ENCODE measurements at regions not wholly inside any gene's neighbourhood (a gene's known extent, or its start where the extent isn't known, plus 50 kb on each side); places are given as distances from the start of the nearest gene placed in this dataset.
"Not testable (repeated sequence)": the region's sequence is repeated elsewhere in the genome, so short reads cannot be mapped to it uniquely, and the experiment has no call there.

- not testable (repeated sequence) for DNase-seq (ENCODE audit: low spot score)
Observed at GRCh38 chr10:76815505-76815904, 822.1 kb downstream of the KCNMA1 start.

- DNase-seq (ENCODE audit: low spot score), result no peak
Observed at GRCh38 chr10:76811430-76811829, 826.2 kb downstream of the KCNMA1 start.

- no peak for DNase-seq (ENCODE audit: low spot score)
Observed at GRCh38 chr10:76788452-76788811, 849.2 kb downstream of the KCNMA1 start.

DNA sequence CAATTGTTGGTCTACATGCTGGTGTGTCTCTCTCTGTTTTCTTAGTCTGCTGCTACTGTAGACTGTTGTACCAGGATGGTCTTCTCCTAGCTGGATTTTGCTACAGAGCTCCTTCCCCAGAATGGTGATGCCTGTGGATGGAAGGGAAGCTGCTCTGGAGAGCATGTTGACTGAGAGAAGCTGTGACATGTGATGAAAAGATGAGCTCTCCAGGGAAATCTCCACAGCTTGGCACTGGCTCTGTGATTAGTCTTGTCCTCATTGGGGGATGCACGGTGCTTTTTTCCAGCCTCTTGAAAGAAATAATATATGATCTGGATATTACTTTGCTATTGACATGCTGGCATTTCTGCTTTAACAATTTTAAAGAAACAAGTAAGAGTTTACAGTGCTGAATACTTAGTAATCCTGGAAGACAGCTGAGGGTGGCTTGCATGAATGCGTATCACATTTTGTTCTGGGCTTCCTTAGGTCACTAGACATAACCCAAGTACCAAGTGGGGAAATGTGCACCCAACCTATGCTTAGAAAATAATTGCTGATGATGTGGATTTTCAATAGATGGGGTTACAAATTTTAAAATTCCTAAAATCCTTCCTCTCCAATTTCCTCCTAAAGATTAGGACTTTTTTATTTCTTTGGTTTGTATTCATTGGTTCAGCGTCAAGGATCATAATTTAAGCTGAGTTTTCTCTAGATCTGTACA lies 849.7 kb downstream of the KCNMA1 start:
- no peak for DNase-seq (ENCODE audit: low spot score)

GRCh38 chr10:76786504-76787072 lies 851.0 kb downstream of the KCNMA1 start:
- no peak for DNase-seq (ENCODE audit: low spot score)

DNA sequence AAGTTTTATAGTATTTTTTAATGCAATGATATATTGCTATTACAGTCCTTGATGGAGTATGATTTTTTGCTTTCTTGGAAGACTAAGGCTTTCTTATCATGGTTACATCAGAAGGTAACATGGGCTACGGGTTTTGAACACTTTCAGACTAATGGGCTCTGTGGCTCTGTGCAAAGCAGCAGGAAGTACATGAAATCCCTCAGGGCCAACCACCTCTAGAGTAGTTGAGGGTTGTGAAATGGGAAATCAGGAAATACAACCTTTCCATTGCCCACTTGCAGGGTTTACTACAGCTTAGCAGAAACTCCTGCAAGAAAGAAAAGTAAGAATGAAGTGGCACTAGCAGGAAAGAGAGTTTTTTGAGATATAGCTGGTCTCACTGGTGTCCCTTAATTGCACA lies 853.5 kb downstream of the KCNMA1 start:
- no peak for DNase-seq (ENCODE audit: low spot score)

GRCh38 chr10:76779796-76780301 lies 857.8 kb downstream of the KCNMA1 start:
- no peak for DNase-seq (ENCODE audit: low spot score)

GRCh38 chr10:76778914-76779795 lies 858.5 kb downstream of the KCNMA1 start:
- DNase-seq (ENCODE audit: low spot score), result peak; percentile 13

DNA sequence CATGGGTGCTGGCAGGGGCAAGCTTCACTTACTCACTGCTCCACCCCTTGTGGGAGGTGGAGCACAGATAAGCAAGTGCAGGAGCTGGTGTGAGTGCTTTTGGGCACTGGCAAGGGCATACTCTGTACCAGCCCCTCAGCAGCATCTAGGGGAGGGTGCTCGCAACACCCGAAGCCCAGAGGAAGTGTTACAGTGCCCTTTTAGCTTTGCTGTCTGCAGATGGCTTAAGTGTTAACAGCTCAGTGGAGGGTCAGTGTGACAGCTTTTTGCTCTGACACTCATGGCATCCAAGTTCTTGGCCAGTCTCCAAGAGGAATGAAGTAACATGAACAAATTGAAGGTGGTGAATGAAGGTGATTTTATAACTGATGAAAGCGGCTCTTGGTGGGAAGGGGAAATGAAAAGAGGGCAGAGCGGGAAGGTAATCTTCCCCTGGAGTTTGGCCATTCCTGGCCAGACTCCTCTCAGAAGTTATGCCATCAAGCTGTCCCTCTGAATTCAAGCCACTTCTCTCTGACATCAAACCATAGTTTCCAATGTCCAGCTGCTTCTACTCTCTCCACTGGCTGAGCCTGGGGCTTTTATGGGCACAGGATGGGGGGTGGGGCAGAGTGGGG lies 862.5 kb downstream of the KCNMA1 start:
- DNase-seq (ENCODE audit: low spot score), result no peak

DNA sequence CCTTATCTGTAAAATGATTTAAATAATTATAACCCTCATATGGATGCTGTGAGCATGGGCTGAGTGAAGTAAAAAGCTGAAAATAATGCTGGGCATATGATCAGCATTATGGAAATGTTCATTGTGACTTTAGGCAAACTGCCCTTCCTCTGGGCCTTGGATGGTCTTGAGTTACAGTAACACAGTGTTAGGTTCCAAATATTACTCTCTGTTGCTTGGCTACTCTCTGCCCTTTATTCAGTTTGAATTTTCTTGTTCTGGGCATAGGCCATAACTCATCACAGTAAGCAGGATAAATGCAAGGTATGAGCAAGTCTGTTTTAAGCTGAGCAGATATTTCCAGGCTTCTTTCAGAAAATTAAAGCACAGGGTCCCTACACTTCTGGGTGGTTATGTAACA lies 868.0 kb downstream of the KCNMA1 start:
- no peak for DNase-seq (ENCODE audit: low spot score)

DNA sequence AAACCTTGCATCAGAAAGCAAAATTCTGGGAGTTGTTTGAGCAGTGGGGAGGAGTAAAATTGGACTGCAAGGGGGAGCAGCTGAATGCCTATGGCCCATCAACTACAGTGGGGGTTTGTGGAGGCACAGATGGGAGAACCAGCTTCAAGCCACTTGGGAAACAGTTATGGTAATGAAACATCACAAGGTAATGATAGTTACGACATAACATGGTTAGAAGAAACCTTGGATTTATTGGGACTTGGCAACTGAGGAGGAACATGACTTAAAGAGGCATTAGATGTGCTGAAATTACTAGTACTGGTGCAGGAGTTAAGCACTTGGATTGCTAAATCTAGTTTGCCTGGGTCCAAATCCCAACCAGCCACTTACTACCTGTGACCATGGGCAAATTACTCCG lies 868.4 kb downstream of the KCNMA1 start:
- DNase-seq (ENCODE audit: low spot score), result no peak

- no peak for DNase-seq (ENCODE audit: low spot score)
Observed at GRCh38 chr10:76766682-76767081, 870.9 kb downstream of the KCNMA1 start.

DNA sequence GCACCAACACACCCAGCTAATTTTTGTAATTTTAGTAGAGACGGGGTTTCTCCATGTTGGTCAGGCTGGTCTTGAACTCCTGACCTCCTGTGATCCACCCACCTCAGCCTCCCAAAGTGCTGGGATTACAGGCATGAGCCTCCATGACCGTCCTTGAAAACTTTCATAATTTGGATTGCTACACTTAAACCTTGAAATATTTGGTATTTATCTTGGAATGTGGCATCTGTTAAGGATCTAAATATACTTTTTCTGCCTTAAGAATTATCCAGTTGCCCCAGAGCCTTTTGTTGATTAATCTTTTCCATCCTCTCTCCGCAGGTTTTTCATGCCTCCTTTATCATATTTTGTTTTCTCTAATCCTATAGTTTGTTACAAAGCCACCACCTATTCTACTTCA lies 872.7 kb downstream of the KCNMA1 start:
- DNase-seq (ENCODE audit: low spot score), result not testable (repeated sequence)

- DNase-seq (ENCODE audit: low spot score), result no peak
Observed at GRCh38 chr10:76764177-76764576, 873.4 kb downstream of the KCNMA1 start.

DNA sequence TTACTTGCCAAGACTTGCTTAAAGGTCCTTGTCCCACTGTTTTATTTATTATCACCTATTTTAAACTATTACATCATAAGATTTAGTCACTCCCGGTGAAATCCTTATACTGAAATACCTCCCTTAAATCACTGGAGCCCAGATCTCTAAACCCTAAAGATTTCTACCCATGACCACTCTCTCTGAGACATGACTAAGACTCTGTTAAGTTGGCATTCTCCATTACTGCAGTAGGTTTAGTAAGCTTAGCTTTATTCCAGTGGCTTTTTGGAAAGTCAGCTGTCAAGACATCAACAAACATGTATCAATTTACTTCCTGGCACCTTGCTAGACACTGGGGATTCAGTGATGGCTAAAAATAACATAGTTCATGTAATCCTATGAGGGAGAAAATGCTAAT lies 874.2 kb downstream of the KCNMA1 start:
- DNase-seq (ENCODE audit: low spot score), result no peak

DNA sequence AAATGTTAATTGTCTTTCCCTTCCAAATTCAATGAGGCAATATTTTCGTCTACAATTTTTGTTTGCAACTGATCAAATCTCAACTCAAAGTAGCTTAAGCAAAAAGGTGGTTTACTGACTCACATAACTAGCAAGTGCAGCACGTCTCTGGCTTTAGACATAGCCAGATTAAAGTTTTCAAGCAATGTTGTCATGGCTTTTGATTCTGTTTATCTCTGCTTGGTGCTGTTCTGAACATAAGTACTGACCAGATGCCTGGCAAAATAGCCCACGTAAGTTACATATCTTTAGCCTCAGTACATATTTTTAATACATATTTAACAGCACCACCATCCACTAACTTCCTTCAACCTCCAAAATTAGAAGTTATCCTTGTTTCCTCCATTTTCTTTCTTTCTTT lies 877.9 kb downstream of the KCNMA1 start:
- DNase-seq (ENCODE audit: low spot score), result no peak

DNA sequence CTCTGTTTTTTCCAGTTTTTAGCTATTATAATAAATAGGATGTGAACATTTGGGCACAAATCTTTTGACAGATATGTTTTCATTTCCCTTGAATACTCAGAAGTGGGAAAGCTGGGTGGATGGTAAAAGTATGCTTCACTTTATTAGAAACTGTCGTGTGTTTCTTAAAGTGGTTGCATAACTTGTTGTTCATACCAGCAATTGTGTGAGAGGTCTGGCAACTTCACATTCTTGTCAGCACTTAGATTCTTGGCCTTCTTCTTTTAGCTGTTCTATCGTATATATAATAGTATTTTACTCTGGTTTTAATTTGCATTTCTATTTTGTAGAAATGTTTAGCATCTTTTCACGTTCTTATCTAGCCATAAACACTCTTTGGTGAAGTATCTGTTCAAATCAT lies 894.4 kb downstream of the KCNMA1 start:
- DNase-seq (ENCODE audit: low spot score), result no peak

GRCh38 chr10:76740514-76740913 lies 897.1 kb downstream of the KCNMA1 start:
- no peak for DNase-seq (ENCODE audit: low spot score)

DNA sequence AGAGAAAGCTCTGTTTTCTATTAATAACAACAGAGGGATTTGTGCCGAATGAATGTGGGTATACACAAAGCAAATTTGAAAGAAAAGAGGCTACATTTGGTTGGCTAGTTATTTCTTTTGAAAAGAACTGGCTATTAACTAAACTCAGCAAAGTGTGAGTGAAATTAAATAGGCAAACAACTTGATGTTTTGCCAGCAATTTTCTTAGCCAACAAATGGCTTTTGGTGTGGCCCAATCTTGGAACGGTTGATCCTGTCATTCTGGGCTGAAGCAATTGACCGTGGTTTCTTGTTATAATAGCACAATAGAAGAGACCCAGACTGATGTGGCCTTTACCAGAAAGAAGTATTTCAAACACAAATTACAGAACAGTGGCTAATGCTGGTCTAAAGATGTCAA lies 898.6 kb downstream of the KCNMA1 start:
- peak; percentile 45 for DNase-seq (ENCODE audit: low spot score)

DNA sequence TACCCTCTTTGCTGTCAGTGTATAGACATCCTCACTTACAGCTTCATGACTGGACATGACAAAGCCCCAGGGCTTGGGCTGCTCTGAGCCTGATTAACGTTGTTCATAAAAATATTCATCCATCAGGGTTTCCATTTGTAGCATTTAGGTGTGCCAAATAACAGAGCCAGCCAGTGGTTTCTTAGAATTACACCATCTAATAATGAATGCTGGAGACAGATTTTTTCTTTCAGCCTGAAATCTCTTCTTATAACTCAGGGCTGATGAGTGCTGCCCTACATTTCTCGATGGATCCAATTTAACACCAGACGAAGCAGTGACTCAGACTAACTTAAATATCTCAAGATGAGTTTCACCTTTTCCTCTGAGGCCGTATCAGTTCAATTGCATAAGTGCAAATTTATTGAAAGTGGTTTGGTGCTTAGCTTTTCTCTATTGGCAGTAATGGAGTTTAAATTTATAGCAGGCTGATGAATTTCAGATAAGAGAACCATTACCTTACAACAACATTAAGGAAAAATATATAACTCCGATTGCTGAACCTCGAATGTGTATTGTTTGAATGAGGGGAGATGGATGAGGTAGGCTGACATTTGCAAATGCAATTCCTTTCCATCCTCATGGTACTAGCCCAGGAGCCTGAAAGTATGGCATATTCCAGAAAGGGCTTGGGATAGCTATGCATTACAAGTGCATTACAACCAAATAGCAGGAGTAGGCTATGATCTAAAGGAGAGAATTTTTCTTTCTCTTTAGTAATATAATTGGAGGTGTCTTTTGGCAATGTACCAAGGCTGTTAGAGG lies 900.6 kb downstream of the KCNMA1 start:
- DNase-seq (ENCODE audit: low spot score), result no peak

GRCh38 chr10:76736392-76736791 lies 901.2 kb downstream of the KCNMA1 start:
- no peak for DNase-seq (ENCODE audit: low spot score)

- peak; percentile 14 for DNase-seq (ENCODE audit: low spot score)
Observed at GRCh38 chr10:76735866-76736265, 901.7 kb downstream of the KCNMA1 start.

Data from Ammon's horn (tissue), 1 donor.